IPS DF 6.9 (cell line): ENCODE measurements at regions not wholly inside any gene's neighbourhood (a gene's known extent, or its start where the extent isn't known, plus 50 kb on each side); places are given as distances from the start of the nearest gene placed in this dataset.
"Not testable (repeated sequence)": the region's sequence is repeated elsewhere in the genome, so short reads cannot be mapped to it uniquely, and the experiment has no call there.

ENCODE experiments used
- DNase-seq: peaks from one replicate; pipeline ENCODE4 v3.0.0-alpha.2; 2013; ENCODE audit warnings: low read depth, low spot score
- H3K27ac ChIP-seq: one replicate; pipeline ENCODE4 v1.5.1; 2013; ENCODE audit warnings: low read length, control low read depth
- H3K27me3 ChIP-seq: 2 replicates; pipeline ENCODE4 v1.6.1; 2013; ENCODE audit warnings: mild to moderate bottlenecking, low read length; ENCODE audit not compliant: control insufficient read depth, insufficient read depth
- H3K36me3 ChIP-seq: 2 replicates; pipeline ENCODE4 v1.6.1; 2013; ENCODE audit warnings: low read length; ENCODE audit not compliant: control insufficient read depth, insufficient read depth
- H3K4me1 ChIP-seq: 2 replicates; pipeline ENCODE4 v1.6.1; 2013; ENCODE audit warnings: low read length; ENCODE audit not compliant: control insufficient read depth, insufficient read depth
- H3K4me3 ChIP-seq: 2 replicates; pipeline ENCODE4 v1.5.1; 2013; ENCODE audit warnings: mild to moderate bottlenecking, low read length
- H3K9me3 ChIP-seq: 2 replicates; pipeline ENCODE4 v1.6.1; 2013; ENCODE audit warnings: low read length, inconsistent platforms; ENCODE audit not compliant: control insufficient read depth, insufficient read depth
- WGBS: extraction: QIAGEN DNeasy Blood & Tissue Kit; methylation state at CpG from one replicate; pipeline ENCODE4 v1.1.7; 2013; ENCODE audit warnings: mixed read lengths, missing lambda C conversion rate; ENCODE audit not compliant: insufficient read length, insufficient coverage; 5-methylcytosine and 5-hydroxymethylcytosine counted together

GRCh38 chr3:148551767-148552260 lies 145.9 kb upstream of the AGTR1 start:
- Histone ChIP-seq H3K4me1 (no peaks in the 10 kb centered on the region), H3K27ac (no peak overlapping the region), H3K36me3 (no peaks in the 10 kb centered on the region), H3K4me3 (no peak overlapping the region), H3K9me3 (no peaks in the 10 kb centered on the region), H3K27me3 (no peaks in the 10 kb centered on the region)
- WGBS: no CpG with 5 or more reads among the region's 3 CpGs
- DNase-seq: no peak

DNA sequence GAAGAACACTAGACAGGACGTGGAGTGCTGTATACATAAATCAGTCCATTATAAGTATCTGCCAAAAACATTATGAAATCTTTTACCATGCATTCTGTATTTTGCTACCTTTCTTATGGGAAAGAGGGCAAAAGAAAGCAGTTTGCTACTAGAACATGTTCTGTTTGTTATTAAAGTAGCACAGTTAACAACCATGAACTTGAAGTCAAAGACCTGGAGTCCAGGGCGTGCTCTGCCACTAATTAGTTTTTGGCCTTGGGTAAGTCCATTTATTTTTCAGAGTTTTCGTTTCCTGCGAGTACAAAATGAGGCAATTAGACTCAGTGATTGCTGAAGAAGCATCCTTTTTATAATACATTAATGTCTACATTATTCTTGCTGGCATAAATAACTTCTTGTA lies 143.3 kb upstream of the AGTR1 start:
- no peaks in the 10 kb centered on the region for H3K4me1 ChIP-seq
- DNase-seq: no peak
- no CpG with 5 or more reads among the region's 4 CpGs for whole genome bisulfite sequencing

DNA sequence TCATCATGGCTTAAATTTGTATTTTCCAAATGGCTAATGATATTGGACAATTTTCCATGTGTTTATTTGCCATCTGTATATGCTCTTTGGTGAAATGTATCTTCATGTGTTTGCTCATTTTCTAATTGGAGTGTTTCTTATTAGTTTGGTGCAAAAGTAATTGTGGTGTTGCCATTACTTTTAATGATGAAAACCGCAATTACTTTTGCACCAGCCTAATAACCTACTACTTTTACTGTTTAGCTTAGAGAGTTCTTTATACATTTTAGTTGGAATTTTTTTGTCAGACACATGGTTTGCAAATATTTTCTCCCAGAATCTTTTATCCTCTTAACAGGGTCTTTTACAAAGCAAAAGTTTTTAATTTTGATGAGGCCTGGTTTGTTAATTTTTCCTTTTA lies 141.0 kb upstream of the AGTR1 start:
- WGBS: no CpG with 5 or more reads among the region's 1 CpG
- H3K36me3 ChIP-seq: no peaks in the 10 kb centered on the region
- no peaks in the 10 kb centered on the region for H3K9me3 ChIP-seq
- no peak overlapping the region for H3K4me3 ChIP-seq
- no peaks in the 10 kb centered on the region for H3K27me3 ChIP-seq
- no peak overlapping the region for H3K27ac ChIP-seq
- no peak for DNase-seq
- H3K4me1 ChIP-seq: no peaks in the 10 kb centered on the region

More for the DNA sequence above, 143.3 kb upstream of the AGTR1 start:
- no peak overlapping the region for H3K27ac ChIP-seq
- no peaks in the 10 kb centered on the region for H3K36me3 ChIP-seq
- H3K27me3 ChIP-seq: no peaks in the 10 kb centered on the region
- H3K9me3 ChIP-seq: no peaks in the 10 kb centered on the region
- H3K4me3 ChIP-seq: no peak overlapping the region

DNA sequence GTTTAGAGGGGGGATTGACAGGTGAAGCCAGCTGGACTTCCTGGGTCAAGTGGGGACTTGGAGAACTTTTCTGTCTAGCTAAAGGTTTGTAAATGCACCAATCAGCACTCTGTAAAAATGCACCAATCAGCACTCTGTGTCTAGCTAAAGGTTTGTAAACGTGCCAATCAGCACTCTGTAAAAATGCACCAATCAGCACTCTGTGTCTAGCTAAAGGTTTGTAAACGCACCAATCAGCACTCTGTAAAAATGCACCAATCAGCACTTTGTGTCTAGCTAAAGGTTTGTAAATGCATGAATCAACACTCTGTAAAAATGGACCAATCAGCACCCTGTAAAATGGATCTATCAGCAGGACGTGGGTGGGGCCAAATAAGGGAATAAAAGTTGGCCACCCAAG lies 120.1 kb upstream of the AGTR1 start:
- H3K27ac ChIP-seq, H3K27me3 ChIP-seq, DNase-seq, H3K4me1 ChIP-seq, H3K36me3 ChIP-seq, H3K9me3 ChIP-seq, H3K4me3 ChIP-seq: not testable (repeated sequence)
- WGBS: no CpG with 5 or more reads among the region's 3 CpGs

DNA sequence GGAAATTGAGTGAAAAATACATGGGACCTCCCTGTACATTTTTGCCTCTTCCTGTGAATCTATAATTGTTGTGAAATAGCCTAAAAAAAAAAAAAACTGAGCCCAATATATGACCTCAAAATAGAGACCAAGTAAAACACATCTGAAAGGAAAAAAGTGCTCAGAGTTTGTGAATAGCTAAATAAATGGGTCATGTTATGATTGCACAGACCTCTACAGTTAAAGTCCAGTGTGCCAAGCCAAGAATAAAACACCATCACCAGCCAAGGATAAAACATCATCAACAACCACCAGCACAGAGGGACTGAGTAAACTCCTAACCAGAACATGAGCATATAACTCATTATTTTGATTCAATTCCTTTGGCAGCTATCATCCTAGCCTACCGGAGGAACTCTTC lies 115.6 kb upstream of the AGTR1 start:
- H3K4me1 ChIP-seq: no peaks in the 10 kb centered on the region
- H3K36me3 ChIP-seq: no peaks in the 10 kb centered on the region
- H3K27me3 ChIP-seq: no peaks in the 10 kb centered on the region
- no peaks in the 10 kb centered on the region for H3K9me3 ChIP-seq
- WGBS: no CpG with 5 or more reads among the region's 1 CpG
- no peak overlapping the region for H3K27ac ChIP-seq
- H3K4me3 ChIP-seq: no peak overlapping the region
- no peak for DNase-seq

DNA sequence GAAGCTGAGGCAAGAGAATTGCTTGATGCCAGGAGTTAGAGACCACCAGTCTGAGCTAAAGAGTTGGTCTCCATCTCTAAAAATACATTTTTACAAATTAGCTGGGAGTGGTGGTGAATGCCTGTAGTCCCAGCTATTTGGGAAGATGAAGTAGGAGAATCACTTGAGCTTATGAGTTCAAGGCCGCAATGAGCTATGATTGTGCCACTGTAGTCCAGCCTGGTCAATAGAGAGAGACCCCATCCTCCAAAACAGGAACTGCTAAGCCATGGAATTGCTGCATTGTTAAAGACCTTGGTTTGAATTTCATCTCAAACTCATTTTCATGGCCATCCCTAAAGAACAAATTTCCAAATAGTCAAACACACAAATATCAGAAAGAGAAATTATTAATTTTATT lies 113.9 kb upstream of the AGTR1 start:
- Histone ChIP-seq H3K4me3 (no peak overlapping the region), H3K4me1 (no peaks in the 10 kb centered on the region), H3K27me3 (no peaks in the 10 kb centered on the region), H3K36me3 (no peaks in the 10 kb centered on the region), H3K27ac (no peak overlapping the region), H3K9me3 (no peaks in the 10 kb centered on the region)
- no peak for DNase-seq
- WGBS: no CpG with 5 or more reads among the region's 1 CpG

- DNase-seq: no peak
- Histone ChIP-seq H3K9me3 (no peaks in the 10 kb centered on the region), H3K4me3 (no peak overlapping the region), H3K27me3 (no peaks in the 10 kb centered on the region), H3K4me1 (no peaks in the 10 kb centered on the region), H3K27ac (no peak overlapping the region), H3K36me3 (no peaks in the 10 kb centered on the region)
These were observed 113.3 kb upstream of the AGTR1 start for GRCh38 chr3:148584438-148584837.

- no CpG with 5 or more reads among the region's 5 CpGs for WGBS
- H3K27ac ChIP-seq: no peak overlapping the region
- no peaks in the 10 kb centered on the region for H3K36me3 ChIP-seq
- H3K4me3 ChIP-seq: no peak overlapping the region
- no peaks in the 10 kb centered on the region for H3K4me1 ChIP-seq
- no peaks in the 10 kb centered on the region for H3K27me3 ChIP-seq
- no peak for DNase-seq
- no peaks in the 10 kb centered on the region for H3K9me3 ChIP-seq
These were observed 111.9 kb upstream of the AGTR1 start for GRCh38 chr3:148585671-148586379.

GRCh38 chr3:148588291-148588690 lies 109.4 kb upstream of the AGTR1 start:
- no peaks in the 10 kb centered on the region for H3K27me3 ChIP-seq
- no peak overlapping the region for H3K27ac ChIP-seq
- WGBS: no CpG with 5 or more reads among the region's 2 CpGs
- no peaks in the 10 kb centered on the region for H3K4me1 ChIP-seq
- no peak overlapping the region for H3K4me3 ChIP-seq
- H3K9me3 ChIP-seq: no peaks in the 10 kb centered on the region
- no peak for DNase-seq
- no peaks in the 10 kb centered on the region for H3K36me3 ChIP-seq

DNA sequence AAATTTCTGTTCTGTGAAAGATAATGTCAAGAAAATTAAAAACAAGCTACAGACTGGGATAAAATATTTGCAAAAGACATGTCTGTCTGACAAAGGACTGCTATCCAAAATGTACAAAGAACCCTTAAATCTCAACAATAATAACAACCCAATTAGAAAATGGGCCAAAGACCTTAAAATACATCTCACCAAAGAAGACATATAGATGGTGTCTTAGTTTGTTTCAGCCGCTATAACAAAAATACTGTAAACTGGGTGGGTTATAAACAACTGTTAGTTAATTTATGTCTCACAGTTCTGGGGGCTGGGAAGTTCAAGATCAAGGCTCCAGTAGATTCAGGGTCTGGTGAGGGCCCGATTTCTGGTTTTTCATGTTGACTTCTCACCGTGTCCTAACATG lies 106.2 kb upstream of the AGTR1 start:
- no peaks in the 10 kb centered on the region for H3K27me3 ChIP-seq
- no peaks in the 10 kb centered on the region for H3K9me3 ChIP-seq
- no peak for DNase-seq
- WGBS: no CpG with 5 or more reads among the region's 3 CpGs
- H3K27ac ChIP-seq: no peak overlapping the region
- no peaks in the 10 kb centered on the region for H3K4me1 ChIP-seq
- no peaks in the 10 kb centered on the region for H3K36me3 ChIP-seq
- no peak overlapping the region for H3K4me3 ChIP-seq

- H3K27me3 ChIP-seq: no peaks in the 10 kb centered on the region
- WGBS: no CpG with 5 or more reads among the region's 2 CpGs
These were observed 99.1 kb upstream of the AGTR1 start for GRCh38 chr3:148598619-148599018.

More at GRCh38 chr3:148598619-148599018, 99.1 kb upstream of the AGTR1 start:
- Histone ChIP-seq H3K27ac (no peak overlapping the region), H3K4me3 (no peak overlapping the region), H3K36me3 (no peaks in the 10 kb centered on the region), H3K4me1 (no peaks in the 10 kb centered on the region), H3K9me3 (no peaks in the 10 kb centered on the region)
- no peak for DNase-seq
